Lower lobe of right lung (tissue), 2 donors: ENCODE measurements at regions not wholly inside any gene's neighbourhood (a gene's known extent, or its start where the extent isn't known, plus 50 kb on each side); places are given as distances from the start of the nearest gene placed in this dataset.

Experiments used
- ATAC-seq, 2 donors: fragments of 200-7000 bp; cut with Tn5 transposase; one replicate each; pipeline ENCODE4 v1.9.1; 2020 to 2022; ENCODE audit warnings: mild to moderate bottlenecking in 2 of 2, moderate library complexity in 2 of 2
- DNase-seq: peaks from one replicate; pipeline ENCODE4 v3.0.0-alpha.2; 2020
- H3K27ac ChIP-seq: fragments of 200-600 bp; one replicate; pipeline ENCODE4 v1.8.0; 2022
- H3K27me3 ChIP-seq: fragments of 200-600 bp; one replicate; pipeline ENCODE4 v1.8.0; 2022; ENCODE audit warnings: low read depth
- H3K36me3 ChIP-seq: fragments of 200-600 bp; one replicate; pipeline ENCODE4 v1.8.0; 2022; ENCODE audit warnings: mild to moderate bottlenecking
- H3K4me1 ChIP-seq: fragments of 200-600 bp; one replicate; pipeline ENCODE4 v1.8.0; 2022
- H3K4me3 ChIP-seq: fragments of 200-600 bp; one replicate; pipeline ENCODE4 v1.8.0; 2022; ENCODE audit warnings: mild to moderate bottlenecking
- H3K9me3 ChIP-seq: fragments of 200-600 bp; one replicate; pipeline ENCODE4 v1.8.0; 2022
- intact Hi-C: fragments of 100-400 bp; cut with DNase I; formaldehyde crosslinking; loops from one replicate; pipeline ENCODE4 v1.11.0; 2022
- TF ChIP-seq, protein P1 (sequence below): fragments of 200-600 bp; IDR thresholded peaks from one replicate; pipeline ENCODE4 v1.8.0; 2022; ENCODE audit warnings: antibody characterized with exemption, mild to moderate bottlenecking
- donor health status: DM: no; HTN: yes; CAD: no; lungs with severe emphysema.

DNA sequence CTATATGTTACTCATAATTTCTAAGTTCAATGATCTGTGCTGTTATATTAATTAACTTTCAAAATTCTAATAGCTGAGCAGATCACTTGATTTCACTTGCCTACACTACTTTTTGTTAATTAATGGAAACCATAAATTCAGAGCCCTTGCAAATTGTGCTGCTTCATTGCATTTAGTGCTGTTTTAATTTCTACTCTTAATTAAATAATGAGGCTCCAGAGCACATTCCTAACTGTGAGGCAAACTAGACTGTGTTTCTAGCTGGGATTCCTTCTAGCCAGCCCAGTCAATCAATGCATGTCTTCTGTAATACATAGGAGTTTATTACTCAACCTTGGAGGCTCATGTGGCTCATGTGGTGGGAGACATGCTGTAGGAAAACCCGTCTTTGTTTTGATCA lies 301.1 kb upstream of the GOLIM4 start:
- intact Hi-C loops, result no loop called here
- Histone ChIP-seq H3K4me1 (no peaks in the 10 kb centered on the region), H3K9me3 (no peaks in the 10 kb centered on the region), H3K27me3 (no peaks in the 10 kb centered on the region), H3K36me3 (no peaks in the 10 kb centered on the region), H3K4me3 (no peak overlapping the region), H3K27ac (no peak overlapping the region)
- DNase-seq (no peak), ATAC-seq (no peak)
- TF ChIP-seq, protein P1, sequence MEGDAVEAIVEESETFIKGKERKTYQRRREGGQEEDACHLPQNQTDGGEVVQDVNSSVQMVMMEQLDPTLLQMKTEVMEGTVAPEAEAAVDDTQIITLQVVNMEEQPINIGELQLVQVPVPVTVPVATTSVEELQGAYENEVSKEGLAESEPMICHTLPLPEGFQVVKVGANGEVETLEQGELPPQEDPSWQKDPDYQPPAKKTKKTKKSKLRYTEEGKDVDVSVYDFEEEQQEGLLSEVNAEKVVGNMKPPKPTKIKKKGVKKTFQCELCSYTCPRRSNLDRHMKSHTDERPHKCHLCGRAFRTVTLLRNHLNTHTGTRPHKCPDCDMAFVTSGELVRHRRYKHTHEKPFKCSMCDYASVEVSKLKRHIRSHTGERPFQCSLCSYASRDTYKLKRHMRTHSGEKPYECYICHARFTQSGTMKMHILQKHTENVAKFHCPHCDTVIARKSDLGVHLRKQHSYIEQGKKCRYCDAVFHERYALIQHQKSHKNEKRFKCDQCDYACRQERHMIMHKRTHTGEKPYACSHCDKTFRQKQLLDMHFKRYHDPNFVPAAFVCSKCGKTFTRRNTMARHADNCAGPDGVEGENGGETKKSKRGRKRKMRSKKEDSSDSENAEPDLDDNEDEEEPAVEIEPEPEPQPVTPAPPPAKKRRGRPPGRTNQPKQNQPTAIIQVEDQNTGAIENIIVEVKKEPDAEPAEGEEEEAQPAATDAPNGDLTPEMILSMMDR, result no peak

DNA sequence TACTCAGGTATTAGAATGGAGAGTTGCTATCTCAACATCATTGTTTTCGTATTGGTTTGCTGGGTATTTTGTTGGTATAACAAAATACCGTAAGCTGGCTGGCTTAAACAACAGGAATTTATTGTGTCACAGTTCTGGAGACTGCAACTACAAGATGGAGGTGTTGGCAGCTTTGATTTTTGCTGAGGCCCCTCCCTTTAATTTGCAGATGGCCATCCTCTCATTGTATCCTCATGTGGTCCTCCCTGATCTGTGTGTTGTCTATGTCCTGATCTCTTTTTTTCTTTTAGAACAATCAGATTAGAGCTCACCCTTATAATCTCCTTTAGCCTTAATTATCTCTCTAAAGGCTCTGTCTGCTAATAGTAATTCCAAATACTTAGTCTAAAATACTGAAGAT lies 299.8 kb upstream of the GOLIM4 start:
- DNase-seq (no peak), ATAC-seq (no peak)
- TF ChIP-seq, protein P1, result no peak
- Histone ChIP-seq H3K36me3 (no peaks in the 10 kb centered on the region), H3K4me3 (no peak overlapping the region), H3K27ac (no peak overlapping the region), H3K4me1 (no peaks in the 10 kb centered on the region), H3K9me3 (no peaks in the 10 kb centered on the region), H3K27me3 (no peaks in the 10 kb centered on the region)
- intact Hi-C loops, result no loop called here

DNA sequence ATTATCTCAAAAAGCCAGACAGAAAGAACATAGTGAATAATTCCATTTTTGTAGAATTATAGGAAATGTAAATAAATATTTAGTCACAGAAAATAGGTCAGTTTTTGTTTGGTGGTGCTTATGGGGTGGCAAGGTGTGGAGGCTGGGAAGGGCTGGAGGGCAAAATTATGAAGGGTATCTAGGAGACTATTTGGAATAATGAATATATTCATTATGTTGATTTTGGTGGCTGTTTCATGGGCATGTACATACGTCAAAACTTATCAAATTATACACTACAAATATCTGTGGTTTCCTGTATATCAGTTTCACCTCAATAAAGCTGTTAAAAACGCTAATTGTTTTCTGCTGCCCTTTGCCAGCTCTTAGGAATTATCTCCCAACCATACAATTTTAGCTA lies 298.7 kb upstream of the GOLIM4 start:
- TF ChIP-seq, protein P1, result no peak
- intact Hi-C loops, result no loop called here
- Histone ChIP-seq H3K4me3 (no peak overlapping the region), H3K27ac (no peak overlapping the region), H3K27me3 (no peaks in the 10 kb centered on the region), H3K4me1 (no peaks in the 10 kb centered on the region), H3K9me3 (no peaks in the 10 kb centered on the region), H3K36me3 (no peaks in the 10 kb centered on the region)
- ATAC-seq, result no peak
- no peak for DNase-seq

DNA sequence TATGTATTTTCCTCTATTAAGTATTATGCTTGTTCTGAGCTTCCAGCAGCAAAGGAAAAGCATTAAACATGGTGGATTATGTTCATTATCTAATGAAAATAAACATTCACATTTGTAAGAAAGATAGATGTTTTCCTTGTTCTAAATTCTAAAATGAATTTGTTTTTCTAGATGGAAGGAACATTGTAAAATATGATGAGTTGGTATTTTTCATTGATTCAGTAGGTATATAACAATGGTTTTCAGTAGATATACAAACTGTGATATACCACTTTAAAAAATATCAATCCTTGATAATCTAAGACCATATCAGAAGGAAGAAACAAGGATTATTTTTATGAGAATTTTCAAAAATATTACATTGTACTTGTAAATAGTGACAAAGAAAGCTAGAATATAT lies 290.6 kb upstream of the GOLIM4 start:
- DNase-seq, result no peak
- Histone ChIP-seq H3K36me3 (no peaks in the 10 kb centered on the region), H3K27ac (no peak overlapping the region), H3K9me3 (no peaks in the 10 kb centered on the region), H3K27me3 (no peaks in the 10 kb centered on the region), H3K4me1 (no peaks in the 10 kb centered on the region), H3K4me3 (no peak overlapping the region)
- TF ChIP-seq, protein P1, result no peak
- ATAC-seq, result no peak
- intact Hi-C loops, result no loop called here

DNA sequence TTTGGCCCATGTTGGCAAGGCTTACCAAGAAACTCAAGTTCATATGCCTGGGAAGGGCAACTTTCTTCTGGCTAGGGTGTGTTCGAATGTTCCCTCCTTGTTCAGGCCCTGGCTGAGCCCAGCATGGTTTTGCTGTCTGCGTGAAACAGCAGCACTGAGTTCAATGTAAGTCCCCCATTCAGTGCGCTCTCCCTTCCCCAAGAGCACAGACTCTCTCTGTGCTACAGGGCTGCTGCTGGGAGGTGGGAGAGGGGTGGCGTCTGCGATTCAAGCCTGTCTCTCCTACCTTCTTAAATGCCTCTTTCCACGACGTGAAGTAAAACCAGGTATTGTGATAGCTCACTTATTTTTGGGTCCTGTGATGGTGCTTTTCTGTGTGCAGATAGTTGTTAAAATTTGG lies 289.3 kb upstream of the GOLIM4 start:
- no peak overlapping the region for H3K4me3 ChIP-seq
- H3K36me3 ChIP-seq, result no peaks in the 10 kb centered on the region
- no peaks in the 10 kb centered on the region for H3K27me3 ChIP-seq
- intact Hi-C loops, result no loop called here
- ATAC-seq (no peak), DNase-seq (no peak)
- no peaks in the 10 kb centered on the region for H3K9me3 ChIP-seq
- H3K4me1 ChIP-seq, result no peaks in the 10 kb centered on the region
- TF ChIP-seq, protein P1, result no peak
- H3K27ac ChIP-seq, result no peak overlapping the region

DNA sequence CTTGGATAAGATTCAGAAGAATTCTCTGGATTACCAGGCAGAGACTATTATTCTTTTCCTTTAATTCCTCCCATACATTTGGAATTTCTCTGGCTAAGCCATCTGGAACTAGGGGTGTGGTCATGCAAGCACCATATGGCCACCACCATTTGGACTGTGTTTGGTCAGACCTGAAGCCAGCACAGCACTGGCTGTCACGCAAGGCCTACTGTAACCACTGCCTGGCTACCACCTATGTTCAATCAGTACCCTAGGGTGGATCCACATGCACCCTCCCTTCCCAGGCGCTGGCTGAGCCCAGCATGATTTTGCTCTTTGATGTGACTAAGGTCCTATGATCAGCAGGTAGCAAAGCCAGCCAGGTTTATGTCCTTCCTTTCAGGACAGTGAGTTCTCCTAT lies 287.8 kb upstream of the GOLIM4 start:
- Histone ChIP-seq H3K27ac (no peak overlapping the region), H3K9me3 (no peaks in the 10 kb centered on the region), H3K27me3 (no peaks in the 10 kb centered on the region), H3K4me1 (no peaks in the 10 kb centered on the region), H3K4me3 (no peak overlapping the region), H3K36me3 (no peaks in the 10 kb centered on the region)
- intact Hi-C loops, result no loop called here
- DNase-seq (no peak), ATAC-seq (no peak)
- TF ChIP-seq, protein P1, result no peak
